ENCODE measurements at regions not wholly inside any gene's neighbourhood (a gene's known extent, or its start where the extent isn't known, plus 50 kb on each side); places are given as distances from the start of the nearest gene placed in this dataset.

GRCh38 chr5:7018601-7019000 is 305.4 kb downstream of the TENT4A start:
- DNase-seq = no peak

- no peak for DNase-seq
These were observed 323.1 kb downstream of the TENT4A start for GRCh38 chr5:7036192-7036835.

- no peak for DNase-seq
These were observed 325.8 kb downstream of the TENT4A start for GRCh38 chr5:7039074-7039473.

- DNase-seq = no peak
These were observed 326.9 kb downstream of the TENT4A start for GRCh38 chr5:7040111-7040510.

- DNase-seq = no peak
These were observed 330.6 kb downstream of the TENT4A start for GRCh38 chr5:7043797-7044196.

GRCh38 chr5:7047511-7048261 is 334.5 kb downstream of the TENT4A start:
- DNase-seq = peak; percentile 87

- DNase-seq = no peak
These were observed 337.8 kb downstream of the TENT4A start for GRCh38 chr5:7050986-7051385.

- DNase-seq = no peak
These were observed 339.9 kb downstream of the TENT4A start for GRCh38 chr5:7053125-7053524.

GRCh38 chr5:7053528-7054209 is 340.4 kb downstream of the TENT4A start:
- DNase-seq = no peak

- no peak for DNase-seq
These were observed 329.3 kb upstream of the ADCY2 start for GRCh38 chr5:7066471-7067235.

GRCh38 chr5:7068156-7068555 is 327.8 kb upstream of the ADCY2 start:
- no peak for DNase-seq

- DNase-seq = no peak
These were observed 327.0 kb upstream of the ADCY2 start for GRCh38 chr5:7068899-7069298.

GRCh38 chr5:7072188-7072587 is 323.8 kb upstream of the ADCY2 start:
- DNase-seq = no peak

- no peak for DNase-seq
These were observed 322.3 kb upstream of the ADCY2 start for GRCh38 chr5:7073666-7074065.

GRCh38 chr5:7074176-7074575 is 321.8 kb upstream of the ADCY2 start:
- DNase-seq = no peak

- DNase-seq = no peak
These were observed 320.5 kb upstream of the ADCY2 start for GRCh38 chr5:7075470-7075869.

GRCh38 chr5:7078101-7078500 is 317.8 kb upstream of the ADCY2 start:
- DNase-seq = no peak

GRCh38 chr5:7078901-7079300 is 317.0 kb upstream of the ADCY2 start:
- no peak for DNase-seq

- DNase-seq = no peak
These were observed 315.4 kb upstream of the ADCY2 start for GRCh38 chr5:7080501-7080900.

- DNase-seq = no peak
These were observed 308.1 kb upstream of the ADCY2 start for GRCh38 chr5:7087719-7088297.

GRCh38 chr5:7088849-7089248 is 307.1 kb upstream of the ADCY2 start:
- no peak for DNase-seq

- DNase-seq = no peak
These were observed 301.3 kb upstream of the ADCY2 start for GRCh38 chr5:7094626-7095025.

GRCh38 chr5:7096294-7096693 is 299.6 kb upstream of the ADCY2 start:
- no peak for DNase-seq
